ENCODE measurements at regions not wholly inside any gene's neighbourhood (a gene's known extent, or its start where the extent isn't known, plus 50 kb on each side); places are given as distances from the start of the nearest gene placed in this dataset.

DNA sequence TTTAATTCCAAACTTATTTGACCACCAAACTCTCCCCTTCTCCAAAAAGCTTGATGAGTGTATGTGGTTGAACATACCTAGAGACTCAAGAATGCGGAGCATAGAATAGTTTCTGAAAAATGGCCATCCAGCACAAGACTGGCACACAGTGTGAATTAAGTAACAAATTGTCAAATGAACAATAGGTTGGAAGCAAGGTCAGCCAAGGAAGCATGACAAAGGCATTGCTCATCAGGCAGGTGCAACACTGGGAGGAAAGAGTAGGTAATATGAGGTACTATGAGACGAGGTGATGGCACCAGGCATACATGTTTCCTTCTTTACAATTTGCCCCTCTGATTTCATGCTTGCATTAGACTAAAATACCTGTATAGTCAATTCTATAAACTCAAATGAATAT is 73.7 kb downstream of the DKK1 start:
- TF ChIP-seq, protein P1, sequence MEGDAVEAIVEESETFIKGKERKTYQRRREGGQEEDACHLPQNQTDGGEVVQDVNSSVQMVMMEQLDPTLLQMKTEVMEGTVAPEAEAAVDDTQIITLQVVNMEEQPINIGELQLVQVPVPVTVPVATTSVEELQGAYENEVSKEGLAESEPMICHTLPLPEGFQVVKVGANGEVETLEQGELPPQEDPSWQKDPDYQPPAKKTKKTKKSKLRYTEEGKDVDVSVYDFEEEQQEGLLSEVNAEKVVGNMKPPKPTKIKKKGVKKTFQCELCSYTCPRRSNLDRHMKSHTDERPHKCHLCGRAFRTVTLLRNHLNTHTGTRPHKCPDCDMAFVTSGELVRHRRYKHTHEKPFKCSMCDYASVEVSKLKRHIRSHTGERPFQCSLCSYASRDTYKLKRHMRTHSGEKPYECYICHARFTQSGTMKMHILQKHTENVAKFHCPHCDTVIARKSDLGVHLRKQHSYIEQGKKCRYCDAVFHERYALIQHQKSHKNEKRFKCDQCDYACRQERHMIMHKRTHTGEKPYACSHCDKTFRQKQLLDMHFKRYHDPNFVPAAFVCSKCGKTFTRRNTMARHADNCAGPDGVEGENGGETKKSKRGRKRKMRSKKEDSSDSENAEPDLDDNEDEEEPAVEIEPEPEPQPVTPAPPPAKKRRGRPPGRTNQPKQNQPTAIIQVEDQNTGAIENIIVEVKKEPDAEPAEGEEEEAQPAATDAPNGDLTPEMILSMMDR (IDR thresholded peaks at IDR 0.05; ENCODE audit: extremely low read depth in 1 of 2, insufficient read depth in 1 of 2, low read depth in 1 of 2, low read length in 2 of 2) = no peak
- TF ChIP-seq MYC (IDR thresholded peaks at IDR 0.05; ENCODE audit: low read depth, low read length) (no peak), POLR2A (IDR thresholded peaks at IDR 0.05; ENCODE audit: low read depth, low read length) (no peak), GATA2 (IDR thresholded peaks at IDR 0.05; ENCODE audit: insufficient read depth, insufficient read length, low read depth, low read length) (no peak)
